ENCODE measurements at regions not wholly inside any gene's neighbourhood (a gene's known extent, or its start where the extent isn't known, plus 50 kb on each side); places are given as distances from the start of the nearest gene placed in this dataset.

GRCh38 chr4:117821834-117822233, 212.5 kb upstream of the NDST3 start:
- no peak for TF ChIP-seq ZBTB33 (IDR thresholded peaks at IDR 0.05; ENCODE audit: extremely low read depth, insufficient replicate concordance, low read length)
- TF ChIP-seq CTCF (IDR thresholded peaks at IDR 0.05 in 2 of 3, conservative IDR thresholded peaks at IDR 0.05 in 1 of 3; ENCODE audit: borderline replicate concordance in 1 of 3, insufficient read depth in 1 of 3, low read depth in 2 of 3, low read length in 2 of 3) = no peak
- TF ChIP-seq ZNF274 (IDR thresholded peaks at IDR 0.05; ENCODE audit: low read depth, low read length) = no peak
- TF ChIP-seq JUND (IDR thresholded peaks at IDR 0.05) = no peak
- no peak for TF ChIP-seq EZH2 (IDR thresholded peaks at IDR 0.05)
- TF ChIP-seq POLR2AphosphoS5 (IDR thresholded peaks at IDR 0.05; ENCODE audit: low read depth, low read length) = no peak
- TF ChIP-seq POLR2A (IDR thresholded peaks at IDR 0.05; ENCODE audit: borderline replicate concordance, extremely low read depth, insufficient read depth, insufficient read length) = no peak
- no peak for TF ChIP-seq ATF3 (IDR thresholded peaks at IDR 0.05)
- no peak for TF ChIP-seq MAX (IDR thresholded peaks at IDR 0.05)
- no peak for TF ChIP-seq EZH2phosphoT487 (IDR thresholded peaks at IDR 0.05; ENCODE audit: borderline replicate concordance)
- no peak for TF ChIP-seq TCF7L2 (IDR thresholded peaks at IDR 0.05; ENCODE audit: borderline replicate concordance, extremely low read depth, insufficient read depth, insufficient read length)
- TF ChIP-seq REST (IDR thresholded peaks at IDR 0.05; ENCODE audit: low read depth) = no peak
- TF ChIP-seq CEBPB (IDR thresholded peaks at IDR 0.05; ENCODE audit: low read depth) = no peak
- no peak for TF ChIP-seq SRF (IDR thresholded peaks at IDR 0.05; ENCODE audit: low read depth)

All from HCT116 (cell line).